Trophoblast cell (in vitro differentiated cells and primary cell): ENCODE measurements at regions not wholly inside any gene's neighbourhood (a gene's known extent, or its start where the extent isn't known, plus 50 kb on each side); places are given as distances from the start of the nearest gene placed in this dataset.

Experiments
- DNase-seq, 2 donors: peaks; one replicate each; pipeline ENCODE4 v3.0.0-alpha.2; 2016
- H2AFZ ChIP-seq: 2 replicates; pipeline ENCODE4 v1.6.1; 2013; ENCODE audit warnings: low read length, moderate library complexity, mild to moderate bottlenecking; ENCODE audit not compliant: insufficient read depth, poor library complexity
- H2AK5ac ChIP-seq: 2 replicates; pipeline ENCODE4 v1.6.1; 2013; ENCODE audit warnings: mild to moderate bottlenecking, low read length
- H2BK120ac ChIP-seq: 2 replicates; pipeline ENCODE4 v1.6.1; 2013; ENCODE audit warnings: low read length, mild to moderate bottlenecking, moderate library complexity; ENCODE audit not compliant: insufficient read depth, poor library complexity
- H2BK12ac ChIP-seq: 2 replicates; pipeline ENCODE4 v1.6.1; 2013; ENCODE audit warnings: mild to moderate bottlenecking, low read length, moderate library complexity
- H2BK5ac ChIP-seq: 2 replicates; pipeline ENCODE4 v1.6.1; 2013; ENCODE audit warnings: low read length, low read depth, moderate library complexity, mild to moderate bottlenecking; ENCODE audit not compliant: poor library complexity
- H3K14ac ChIP-seq: 2 replicates; pipeline ENCODE4 v1.6.1; 2013; ENCODE audit warnings: mild to moderate bottlenecking, low read length
- H3K18ac ChIP-seq: 2 replicates; pipeline ENCODE4 v1.6.1; 2013; ENCODE audit warnings: mild to moderate bottlenecking, low read length
- H3K23ac ChIP-seq: 2 replicates; pipeline ENCODE4 v1.6.1; 2013; ENCODE audit warnings: low read length
- H3K27ac ChIP-seq: 2 replicates; pipeline ENCODE4 v1.5.1; 2013; ENCODE audit warnings: low read depth, mild to moderate bottlenecking, inconsistent platforms, low read length, moderate library complexity
- H3K27me3 ChIP-seq: 2 replicates; pipeline ENCODE4 v1.6.1; 2013; ENCODE audit warnings: inconsistent platforms, mild to moderate bottlenecking, low read length, moderate library complexity; ENCODE audit not compliant: insufficient read depth
- H3K36me3 ChIP-seq, 2 experiments: 1 replicate in 1 of 2; 2 replicates in 1 of 2; pipeline ENCODE4 v1.6.1; 2013; ENCODE audit warnings: low read length in 2 of 2, mild to moderate bottlenecking in 2 of 2, moderate library complexity in 1 of 2; ENCODE audit not compliant: insufficient read depth in 2 of 2, control insufficient read depth in 1 of 2
- H3K4ac ChIP-seq: 2 replicates; pipeline ENCODE4 v1.6.1; 2013; ENCODE audit warnings: low read depth, mild to moderate bottlenecking, low read length, moderate library complexity
- H3K4me1 ChIP-seq, 2 experiments: 1 replicate in 1 of 2; 2 replicates in 1 of 2; pipeline ENCODE4 v1.6.1; 2013; ENCODE audit warnings: low read length in 2 of 2, mild to moderate bottlenecking in 2 of 2, moderate library complexity in 1 of 2; ENCODE audit not compliant: insufficient read depth in 2 of 2, control insufficient read depth in 1 of 2
- H3K4me2 ChIP-seq: 2 replicates; pipeline ENCODE4 v1.6.1; 2013; ENCODE audit warnings: inconsistent platforms, mild to moderate bottlenecking, low read length, moderate library complexity
- H3K4me3 ChIP-seq: 2 replicates; pipeline ENCODE4 v1.5.1; 2013; ENCODE audit warnings: mild to moderate bottlenecking, low read depth, low read length, inconsistent platforms
- H3K79me1 ChIP-seq: one replicate; pipeline ENCODE4 v1.6.1; 2013; ENCODE audit warnings: low read length
- H3K79me2 ChIP-seq: 2 replicates; pipeline ENCODE4 v1.6.1; 2013; ENCODE audit warnings: low read length, mild to moderate bottlenecking; ENCODE audit not compliant: control insufficient read depth, insufficient read depth, poor library complexity
- H3K9ac ChIP-seq: 2 replicates; pipeline ENCODE4 v1.6.1; 2013; ENCODE audit warnings: mild to moderate bottlenecking, low read length
- H3K9me3 ChIP-seq: 2 replicates; pipeline ENCODE4 v1.6.1; 2013; ENCODE audit warnings: low read depth, mild to moderate bottlenecking, control low read depth, inconsistent platforms, low read length; ENCODE audit not compliant: insufficient read depth
- H4K12ac ChIP-seq: 2 replicates; pipeline ENCODE4 v1.6.1; 2013; ENCODE audit warnings: low read depth, mild to moderate bottlenecking, low read length, moderate library complexity
- H4K8ac ChIP-seq: 2 replicates; pipeline ENCODE4 v1.6.1; 2013; ENCODE audit warnings: low read depth, mild to moderate bottlenecking, low read length, moderate library complexity
- H4K91ac ChIP-seq: one replicate; pipeline ENCODE4 v1.6.1; 2013; ENCODE audit warnings: low read depth, mild to moderate bottlenecking, low read length, moderate library complexity
- WGBS: extraction: QIAGEN DNeasy Blood & Tissue Kit; methylation state at CpG from one replicate; pipeline ENCODE4 v1.1.7; 2013; ENCODE audit warnings: missing lambda C conversion rate; ENCODE audit not compliant: insufficient read length, insufficient coverage; ENCODE audit errors: extremely low coverage; 5-methylcytosine and 5-hydroxymethylcytosine counted together

GRCh38 chr7:156368053-156368843 is 272.3 kb upstream of the RNF32 start:
- DNase-seq: no peak
- H3K36me3 ChIP-seq: no peaks in the 10 kb centered on the region
- no peaks in the 10 kb centered on the region for H3K79me1 ChIP-seq
- no peak overlapping the region for H3K9ac ChIP-seq
- no peaks in the 10 kb centered on the region for H3K4me1 ChIP-seq
- H3K23ac ChIP-seq: no peak overlapping the region
- H3K14ac ChIP-seq: no peak overlapping the region
- H2BK12ac ChIP-seq: no peak overlapping the region
- H4K91ac ChIP-seq: no peak overlapping the region
- no peak overlapping the region for H2AK5ac ChIP-seq
- no peak overlapping the region for H3K4me3 ChIP-seq
- no peak overlapping the region for H4K8ac ChIP-seq
- H2BK5ac ChIP-seq: no peak overlapping the region
- no peak overlapping the region for H4K12ac ChIP-seq
- no peak overlapping the region for H3K18ac ChIP-seq
- no peak overlapping the region for H2BK120ac ChIP-seq
- no peak overlapping the region for H3K4me2 ChIP-seq
- no peak overlapping the region for H3K27ac ChIP-seq
- H3K79me2 ChIP-seq: no peaks in the 10 kb centered on the region
- no peaks in the 10 kb centered on the region for H3K27me3 ChIP-seq
- 100% methylated on average over 1 of the region's 12 CpGs for WGBS
- H3K9me3 ChIP-seq: peaks cover 7% of the 10 kb centered on the region
- no peak overlapping the region for H2AFZ ChIP-seq
- no peak overlapping the region for H3K4ac ChIP-seq

GRCh38 chr7:156363751-156364150 is 276.8 kb upstream of the RNF32 start:
- no peaks in the 10 kb centered on the region for H3K79me1 ChIP-seq
- no peak overlapping the region for H4K91ac ChIP-seq
- H3K9me3 ChIP-seq: peaks cover 20% of the 10 kb centered on the region
- H3K79me2 ChIP-seq: no peaks in the 10 kb centered on the region
- no peak overlapping the region for H3K23ac ChIP-seq
- no peak overlapping the region for H2BK5ac ChIP-seq
- no peak overlapping the region for H3K9ac ChIP-seq
- H4K8ac ChIP-seq: no peak overlapping the region
- H3K4me2 ChIP-seq: no peak overlapping the region
- H3K36me3 ChIP-seq: no peaks in the 10 kb centered on the region
- H3K27ac ChIP-seq: no peak overlapping the region
- WGBS: no CpG with 5 or more reads among the region's 5 CpGs
- no peak overlapping the region for H2BK120ac ChIP-seq
- no peak overlapping the region for H2BK12ac ChIP-seq
- no peak overlapping the region for H2AFZ ChIP-seq
- H3K14ac ChIP-seq: no peak overlapping the region
- H3K27me3 ChIP-seq: no peaks in the 10 kb centered on the region
- H3K4me1 ChIP-seq: no peaks in the 10 kb centered on the region
- no peak overlapping the region for H3K4me3 ChIP-seq
- no peak overlapping the region for H3K4ac ChIP-seq
- H4K12ac ChIP-seq: no peak overlapping the region
- H2AK5ac ChIP-seq: no peak overlapping the region
- H3K18ac ChIP-seq: no peak overlapping the region
- DNase-seq: no peak

- H4K8ac ChIP-seq: no peak overlapping the region
- no peaks in the 10 kb centered on the region for H3K27me3 ChIP-seq
- H3K4ac ChIP-seq: no peak overlapping the region
- H3K14ac ChIP-seq: no peak overlapping the region
- no peak overlapping the region for H2BK12ac ChIP-seq
- H3K9ac ChIP-seq: no peak overlapping the region
- no CpG with 5 or more reads among the region's 6 CpGs for WGBS
- H3K79me2 ChIP-seq: no peaks in the 10 kb centered on the region
- H3K18ac ChIP-seq: no peak overlapping the region
- H3K27ac ChIP-seq: no peak overlapping the region
- no peaks in the 10 kb centered on the region for H3K4me1 ChIP-seq
- no peak overlapping the region for H3K4me3 ChIP-seq
- no peaks in the 10 kb centered on the region for H3K79me1 ChIP-seq
- H3K36me3 ChIP-seq: no peaks in the 10 kb centered on the region
- no peak overlapping the region for H2BK120ac ChIP-seq
- no peak overlapping the region for H2AFZ ChIP-seq
- no peak overlapping the region for H4K91ac ChIP-seq
- peaks cover 20% of the 10 kb centered on the region for H3K9me3 ChIP-seq
- H4K12ac ChIP-seq: no peak overlapping the region
- no peak overlapping the region for H3K23ac ChIP-seq
- H3K4me2 ChIP-seq: no peak overlapping the region
- DNase-seq: no peak
- no peak overlapping the region for H2BK5ac ChIP-seq
- no peak overlapping the region for H2AK5ac ChIP-seq
Measured at GRCh38 chr7:156360835-156361234, 279.7 kb upstream of the RNF32 start.

- H4K12ac ChIP-seq: no peak overlapping the region
- H3K79me2 ChIP-seq: no peaks in the 10 kb centered on the region
- no peak overlapping the region for H2BK12ac ChIP-seq
- no peaks in the 10 kb centered on the region for H3K4me1 ChIP-seq
- no peak overlapping the region for H2BK5ac ChIP-seq
- no peak overlapping the region for H3K9ac ChIP-seq
- peak; percentile 84 to 91 for DNase-seq
- no peak overlapping the region for H3K4me3 ChIP-seq
- peaks cover 9% of the 10 kb centered on the region for H3K9me3 ChIP-seq
- no peak overlapping the region for H3K23ac ChIP-seq
- no peaks in the 10 kb centered on the region for H3K27me3 ChIP-seq
- no peak overlapping the region for H3K4me2 ChIP-seq
- no CpG with 5 or more reads among the region's 5 CpGs for WGBS
- no peaks in the 10 kb centered on the region for H3K79me1 ChIP-seq
- no peak overlapping the region for H4K91ac ChIP-seq
- H4K8ac ChIP-seq: no peak overlapping the region
- H2BK120ac ChIP-seq: no peak overlapping the region
- no peak overlapping the region for H2AFZ ChIP-seq
- H2AK5ac ChIP-seq: no peak overlapping the region
- H3K4ac ChIP-seq: no peak overlapping the region
- no peak overlapping the region for H3K27ac ChIP-seq
- H3K18ac ChIP-seq: no peak overlapping the region
- H3K36me3 ChIP-seq: no peaks in the 10 kb centered on the region
- no peak overlapping the region for H3K14ac ChIP-seq
Measured at GRCh38 chr7:156356551-156356950, 284.0 kb upstream of the RNF32 start.
